H9 (cell line): ENCODE measurements at regions not wholly inside any gene's neighbourhood (a gene's known extent, or its start where the extent isn't known, plus 50 kb on each side); places are given as distances from the start of the nearest gene placed in this dataset.
"Not testable (repeated sequence)": the region's sequence is repeated elsewhere in the genome, so short reads cannot be mapped to it uniquely, and the experiment has no call there.

ENCODE experiments used
- DNase-seq: peaks from one replicate; pipeline ENCODE4 v3.0.0-alpha.2; 2017
- H2AFZ ChIP-seq: one replicate; pipeline ENCODE4 v1.6.1; 2013; ENCODE audit warnings: mild to moderate bottlenecking, low read length, control low read depth, moderate library complexity
- H2AK5ac ChIP-seq: 2 replicates; pipeline ENCODE4 v1.6.1; 2013; ENCODE audit warnings: low read length, control low read depth, mixed read lengths; ENCODE audit not compliant: insufficient read length
- H2BK120ac ChIP-seq: one replicate; pipeline ENCODE4 v1.6.1; 2013; ENCODE audit warnings: low read depth, mild to moderate bottlenecking, low read length, control low read depth, inconsistent platforms; ENCODE audit not compliant: poor library complexity, severe bottlenecking
- H2BK12ac ChIP-seq: 2 replicates; pipeline ENCODE4 v1.6.1; 2013; ENCODE audit warnings: low read length, control low read depth, mixed read lengths, low read depth; ENCODE audit not compliant: insufficient read length
- H2BK15ac ChIP-seq: 2 replicates; pipeline ENCODE4 v1.6.1; 2013; ENCODE audit warnings: low read depth, low read length, control low read depth
- H2BK20ac ChIP-seq: one replicate; pipeline ENCODE4 v1.6.1; 2013; ENCODE audit warnings: low read depth, mild to moderate bottlenecking, low read length, control low read depth, inconsistent platforms; ENCODE audit not compliant: poor library complexity, severe bottlenecking
- H2BK5ac ChIP-seq: 2 replicates; pipeline ENCODE4 v1.6.1; 2013; ENCODE audit warnings: low read length, control low read depth, mixed read lengths; ENCODE audit not compliant: insufficient read length
- H3K14ac ChIP-seq: 2 replicates; pipeline ENCODE4 v1.6.1; 2013; ENCODE audit warnings: low read length, control low read depth; ENCODE audit not compliant: insufficient read depth
- H3K18ac ChIP-seq: 2 replicates; pipeline ENCODE4 v1.6.1; 2013; ENCODE audit warnings: low read depth, mild to moderate bottlenecking, mixed read lengths, low read length, control low read depth; ENCODE audit not compliant: insufficient read length
- H3K23ac ChIP-seq: 2 replicates; pipeline ENCODE4 v1.6.1; 2013; ENCODE audit warnings: low read length, control low read depth, mixed read lengths, low read depth; ENCODE audit not compliant: insufficient read length
- H3K23me2 ChIP-seq: 2 replicates; pipeline ENCODE4 v1.6.1; 2013; ENCODE audit warnings: low read depth, mild to moderate bottlenecking, mixed read lengths, low read length, control low read depth; ENCODE audit not compliant: insufficient read length, poor library complexity, severe bottlenecking
- H3K27ac ChIP-seq: 2 replicates; pipeline ENCODE4 v1.5.1; 2013; ENCODE audit warnings: low read length, control low read depth, mixed read lengths, low read depth; ENCODE audit not compliant: insufficient read length
- H3K27me3 ChIP-seq: 2 replicates; pipeline ENCODE4 v1.6.1; 2013; ENCODE audit warnings: low read length, control low read depth, inconsistent platforms; ENCODE audit not compliant: insufficient read depth
- H3K4ac ChIP-seq: 2 replicates; pipeline ENCODE4 v1.6.1; 2013; ENCODE audit warnings: low read depth, mild to moderate bottlenecking, control low read depth, inconsistent platforms, low read length, moderate library complexity
- H3K4me1 ChIP-seq: 2 replicates; pipeline ENCODE4 v1.6.1; 2013; ENCODE audit warnings: low read length, control low read depth, inconsistent platforms; ENCODE audit not compliant: insufficient read depth
- H3K4me2 ChIP-seq: 2 replicates; pipeline ENCODE4 v1.6.1; 2013; ENCODE audit warnings: low read length, control low read depth, mixed read lengths; ENCODE audit not compliant: insufficient read length, insufficient read depth
- H3K56ac ChIP-seq: 2 replicates; pipeline ENCODE4 v1.6.1; 2013; ENCODE audit warnings: low read depth, mild to moderate bottlenecking, mixed read lengths, low read length, control low read depth; ENCODE audit not compliant: insufficient read length
- H3K79me1 ChIP-seq: 2 replicates; pipeline ENCODE4 v1.6.1; 2013; ENCODE audit warnings: low read depth, mild to moderate bottlenecking, moderate library complexity, low read length, control low read depth, inconsistent platforms; ENCODE audit not compliant: insufficient read depth, poor library complexity, severe bottlenecking
- H3K79me2 ChIP-seq: 2 replicates; pipeline ENCODE4 v1.6.1; 2013; ENCODE audit warnings: low read length, control low read depth, inconsistent platforms; ENCODE audit not compliant: insufficient read depth
- H3K9ac ChIP-seq: 2 replicates; pipeline ENCODE4 v1.6.1; 2013; ENCODE audit warnings: low read length, control low read depth, mixed read lengths; ENCODE audit not compliant: insufficient read length; ENCODE audit errors: extremely low read depth
- H3K9me3 ChIP-seq: one replicate; pipeline ENCODE4 v1.6.1; 2013; ENCODE audit warnings: low read depth, low read length, inconsistent platforms; ENCODE audit not compliant: control insufficient read depth
- H3T11ph ChIP-seq: one replicate; pipeline ENCODE4 v1.6.1; 2013; ENCODE audit warnings: mild to moderate bottlenecking, low read length, control low read depth, inconsistent platforms
- H4K20me1 ChIP-seq: one replicate; pipeline ENCODE4 v1.6.1; 2013; ENCODE audit not compliant: control insufficient read depth, insufficient read length, insufficient read depth
- H4K5ac ChIP-seq: 2 replicates; pipeline ENCODE4 v1.6.1; 2013; ENCODE audit warnings: low read depth, mild to moderate bottlenecking, mixed read lengths, low read length, control low read depth; ENCODE audit not compliant: insufficient read length
- H4K8ac ChIP-seq: replicated peaks from 2 replicates; pipeline ENCODE4 v1.6.1; 2013; ENCODE audit warnings: low read length, control low read depth, mixed read lengths, low read depth; ENCODE audit not compliant: insufficient read length
- H4K91ac ChIP-seq: 2 replicates; pipeline ENCODE4 v1.6.1; 2013; ENCODE audit warnings: low read depth, mild to moderate bottlenecking, moderate library complexity, mixed read lengths, low read length, control low read depth; ENCODE audit not compliant: insufficient read length
- H3K27ac Mint-ChIP-seq, 3 experiments: 2 replicates in 2 of 3; 3 replicates in 1 of 3; pipeline ENCODE4 v1.8.0; 2020 to 2021; ENCODE audit warnings: mixed read lengths in 3 of 3, mild to moderate bottlenecking in 1 of 3, moderate library complexity in 1 of 3
- H3K27me3 Mint-ChIP-seq: 2 replicates; pipeline ENCODE4 v1.8.0; 2021; ENCODE audit warnings: low read depth, mild to moderate bottlenecking, moderate library complexity, mixed read lengths
- H3K36me3 Mint-ChIP-seq, 3 experiments: 2 replicates in 2 of 3; 3 replicates in 1 of 3; pipeline ENCODE4 v1.8.0; 2020 to 2021; ENCODE audit warnings: low read depth in 3 of 3, mixed read lengths in 3 of 3; ENCODE audit not compliant: insufficient read depth in 1 of 3
- H3K4me1 Mint-ChIP-seq, 2 experiments: 2 replicates each; pipeline ENCODE4 v1.8.0; 2020; ENCODE audit warnings: mixed read lengths in 2 of 2
- H3K4me3 Mint-ChIP-seq, 2 experiments: 2 replicates in 1 of 2; 3 replicates in 1 of 2; pipeline ENCODE4 v1.8.0; 2020 to 2021; ENCODE audit warnings: mild to moderate bottlenecking in 2 of 2, mixed read lengths in 2 of 2, moderate library complexity in 1 of 2
- H3K9me3 Mint-ChIP-seq, 2 experiments: 2 replicates in 1 of 2; 3 replicates in 1 of 2; pipeline ENCODE4 v1.8.0; 2020; ENCODE audit warnings: mild to moderate bottlenecking in 2 of 2, mixed read lengths in 2 of 2, moderate library complexity in 1 of 2
- CTCF ChIP-seq: fragments of 200-600 bp; sonication (generic); conservative IDR thresholded peaks from 3 replicates; pipeline ENCODE4 v1.8.0; 2021; ENCODE audit warnings: antibody characterized with exemption, mild to moderate bottlenecking
- WGBS: extraction: QIAGEN DNeasy Blood & Tissue Kit; methylation state at CpG from one replicate; pipeline ENCODE4 v1.1.7; 2013; ENCODE audit warnings: missing lambda C conversion rate, low lambda C conversion rate, mixed read lengths; ENCODE audit not compliant: insufficient read length; ENCODE audit errors: extremely low coverage; 5-methylcytosine and 5-hydroxymethylcytosine counted together

DNA sequence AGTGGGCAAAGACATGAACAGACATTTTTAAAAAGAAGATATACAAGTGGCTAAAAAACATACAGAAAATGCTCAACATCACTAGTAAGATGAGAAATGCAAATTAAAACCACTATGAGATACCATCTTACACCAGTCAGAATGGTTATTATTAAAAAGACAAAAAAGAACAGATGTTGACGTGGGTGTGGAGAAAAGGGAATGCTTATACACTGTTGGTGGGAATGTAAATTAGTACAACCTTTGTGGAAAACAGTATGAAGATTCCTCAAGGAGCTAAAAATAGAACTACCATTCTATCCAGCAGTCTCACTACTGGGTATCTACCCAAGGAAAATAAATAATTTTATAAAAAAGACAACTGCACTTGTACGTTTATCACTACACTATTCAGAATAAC, 73.9 kb downstream of the EBNA1BP2 start:
- no peak for TF ChIP-seq CTCF
- no peaks in the 10 kb centered on the region for H3K79me2 ChIP-seq
- Mint-ChIP-seq H3K9me3 (peaks cover 15 to 16% of the 10 kb centered on the region in 2 experiments), H3K4me3 (no peak overlapping the region), H3K4me1 (peaks cover 21 to 22% of the 10 kb centered on the region in 2 experiments), H3K36me3 (peaks cover 2 to 25% (median 22%) of the 10 kb centered on the region in 3 experiments), H3K27me3 (no peaks in the 10 kb centered on the region), H3K27ac (no peak overlapping the region)
- no peaks in the 10 kb centered on the region for H3K27me3 ChIP-seq
- no peak for DNase-seq
- no peak overlapping the region for H3K9ac ChIP-seq
- H3K23me2 ChIP-seq = no peaks in the 10 kb centered on the region
- no peak overlapping the region for H3K14ac ChIP-seq
- H3K27ac ChIP-seq = no peak overlapping the region
- no peak overlapping the region for H3K56ac ChIP-seq
- no peak overlapping the region for H2BK12ac ChIP-seq
- H2BK5ac ChIP-seq = no peak overlapping the region
- no peaks in the 10 kb centered on the region for H3K9me3 ChIP-seq
- H3K4ac ChIP-seq = no peak overlapping the region
- H2BK120ac ChIP-seq = no peak overlapping the region
- H4K8ac ChIP-seq = no peak overlapping the region
- no peak overlapping the region for H2BK15ac ChIP-seq
- H3K4me1 ChIP-seq = no peaks in the 10 kb centered on the region; the same call in 1 of the 2 replicates
- H3K18ac ChIP-seq = no peak overlapping the region
- no peak overlapping the region for H2BK20ac ChIP-seq
- no peak overlapping the region for H2AFZ ChIP-seq
- H3T11ph ChIP-seq = no peak overlapping the region
- H4K91ac ChIP-seq = no peak overlapping the region
- H2AK5ac ChIP-seq = no peak overlapping the region
- H4K5ac ChIP-seq = no peak overlapping the region
- H3K23ac ChIP-seq = no peak overlapping the region
- no peaks in the 10 kb centered on the region for H3K79me1 ChIP-seq
- no CpG with 5 or more reads among the region's 2 CpGs for WGBS
- no peaks in the 10 kb centered on the region for H4K20me1 ChIP-seq
- no peak overlapping the region for H3K4me2 ChIP-seq

- H3K36me3 Mint-ChIP-seq = peaks cover 2 to 26% (median 22%) of the 10 kb centered on the region in 3 experiments
- H2BK120ac ChIP-seq, DNase-seq, H3K27ac ChIP-seq, H3K14ac ChIP-seq, H3K27me3 ChIP-seq, H4K5ac ChIP-seq, H2AK5ac ChIP-seq, H3K18ac ChIP-seq, H3K27me3 Mint-ChIP-seq, H3K56ac ChIP-seq, H3K23me2 ChIP-seq, H2BK15ac ChIP-seq, H2BK12ac ChIP-seq, H3K79me2 ChIP-seq, H3K9ac ChIP-seq, H3T11ph ChIP-seq, H3K23ac ChIP-seq, H4K20me1 ChIP-seq, H2AFZ ChIP-seq, H2BK20ac ChIP-seq, H3K4ac ChIP-seq, H3K27ac Mint-ChIP-seq, H2BK5ac ChIP-seq, H4K8ac ChIP-seq, H3K4me3 Mint-ChIP-seq, H4K91ac ChIP-seq, H3K4me2 ChIP-seq, H3K9me3 ChIP-seq, H3K4me1 ChIP-seq, H3K79me1 ChIP-seq: not testable (repeated sequence)
- WGBS = no CpG with 5 or more reads among the region's 3 CpGs
- H3K9me3 Mint-ChIP-seq = peaks cover 15 to 16% of the 10 kb centered on the region in 2 experiments
- peaks cover 22 to 32% of the 10 kb centered on the region in 2 experiments for H3K4me1 Mint-ChIP-seq
Measured at GRCh38 chr1:43096528-43096927, 75.6 kb downstream of the EBNA1BP2 start.
